Right ventricle myocardium inferior (tissue), 1 donor: ENCODE measurements at regions not wholly inside any gene's neighbourhood (a gene's known extent, or its start where the extent isn't known, plus 50 kb on each side); places are given as distances from the start of the nearest gene placed in this dataset.

Source experiments
- ATAC-seq: fragments of 200-7000 bp; cut with Tn5 transposase; one replicate; pipeline ENCODE4 v1.9.1; 2020; ENCODE audit warnings: mild to moderate bottlenecking, moderate library complexity
- DNase-seq: peaks from one replicate; pipeline ENCODE4 v3.0.0; 2021; ENCODE audit errors: missing footprints
- intact Hi-C: fragments of 100-400 bp; cut with DNase I; formaldehyde crosslinking; loops from one replicate; pipeline ENCODE4 v1.11.0; 2022
- donor health status: DM: no; HTN: yes; CAD: no; lungs with severe emphysema.

DNA sequence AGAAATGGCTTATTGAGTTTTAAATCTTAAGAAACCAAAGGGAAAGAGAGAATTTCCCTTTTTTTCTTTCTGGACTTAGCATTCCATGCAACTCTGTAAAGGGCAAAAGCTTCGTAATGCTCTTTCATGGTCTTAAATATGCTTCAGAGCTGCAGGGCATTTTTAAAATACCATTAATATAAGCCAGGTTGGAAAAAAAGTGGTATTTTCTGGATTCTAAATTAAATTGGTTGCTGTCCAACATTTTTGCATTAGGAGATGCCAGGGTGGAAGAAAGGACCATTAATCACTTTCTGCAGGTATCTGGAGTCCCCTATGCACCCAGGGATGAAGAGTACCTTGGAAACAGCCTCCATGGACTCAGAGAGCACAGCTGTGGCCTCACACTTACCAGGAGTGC lies 215.1 kb upstream of the DAPK1 start:
- DNase-seq = no peak

GRCh38 chr9:87283585-87283984 lies 214.1 kb upstream of the DAPK1 start:
- intact Hi-C loops = no loop called here
- DNase-seq = no peak
- ATAC-seq = no peak

More for the DNA sequence above, 215.1 kb upstream of the DAPK1 start:
- ATAC-seq = no peak
- intact Hi-C loops = no loop called here

GRCh38 chr9:87285183-87285850 lies 212.3 kb upstream of the DAPK1 start:
- DNase-seq (no peak), ATAC-seq (peak; percentile 44)
- intact Hi-C loops = no loop called here

DNA sequence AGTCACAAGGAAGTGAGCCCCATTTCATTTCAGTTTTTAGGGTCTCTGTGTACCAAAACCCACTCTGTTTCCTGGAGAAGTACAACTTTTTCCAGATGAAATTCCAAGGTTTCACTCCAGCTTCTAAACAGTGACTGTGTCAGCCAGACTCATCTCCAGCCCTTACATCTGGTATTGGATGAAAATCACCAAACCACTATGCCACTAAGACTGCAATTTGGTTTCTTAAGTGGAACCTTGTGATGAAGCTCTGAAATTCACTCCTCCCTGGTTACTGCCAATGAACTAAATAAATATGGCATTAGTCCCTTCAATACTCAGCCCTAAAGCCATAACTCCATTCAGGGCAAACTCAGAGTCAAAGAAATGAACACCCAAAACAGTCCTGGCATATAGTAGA lies 211.2 kb upstream of the DAPK1 start:
- no peak for ATAC-seq
- intact Hi-C loops = no loop called here
- no peak for DNase-seq

GRCh38 chr9:87290241-87291052 lies 207.2 kb upstream of the DAPK1 start:
- no peak for ATAC-seq
- intact Hi-C loops = no loop called here
- DNase-seq = no peak

DNA sequence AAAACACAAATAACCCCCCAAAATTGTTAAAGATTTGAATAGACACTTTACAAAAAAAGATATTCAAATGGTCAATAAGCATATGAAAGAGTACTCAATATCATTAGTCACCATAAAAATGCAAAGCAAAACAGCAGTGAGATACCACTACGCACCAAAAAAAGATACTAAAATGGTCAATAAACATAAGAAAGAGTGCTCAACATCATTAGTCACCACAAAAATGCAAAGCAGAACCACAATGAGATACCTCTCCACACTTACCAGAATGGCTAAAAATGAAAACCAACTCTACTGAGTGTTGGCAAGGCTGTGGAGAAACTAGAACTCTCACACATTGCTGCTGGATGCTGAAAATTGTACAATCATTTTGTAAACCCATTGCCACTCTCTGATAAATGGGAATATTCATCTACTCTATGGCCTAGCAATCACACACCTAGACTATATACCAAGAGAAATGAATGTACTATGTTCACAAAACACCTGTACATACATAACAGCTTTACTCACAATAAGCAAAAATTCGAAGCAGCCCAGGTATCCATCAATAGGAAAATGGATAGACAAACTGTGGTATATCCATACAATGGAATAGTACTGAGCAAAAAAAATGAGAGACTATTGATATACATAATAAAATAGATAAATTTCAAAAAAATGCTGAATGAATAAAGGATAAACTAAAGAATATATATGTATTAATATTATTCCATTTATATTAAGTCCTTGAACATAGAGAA lies 205.0 kb upstream of the DAPK1 start:
- ATAC-seq = no peak
- intact Hi-C loops = no loop called here
- no peak for DNase-seq

DNA sequence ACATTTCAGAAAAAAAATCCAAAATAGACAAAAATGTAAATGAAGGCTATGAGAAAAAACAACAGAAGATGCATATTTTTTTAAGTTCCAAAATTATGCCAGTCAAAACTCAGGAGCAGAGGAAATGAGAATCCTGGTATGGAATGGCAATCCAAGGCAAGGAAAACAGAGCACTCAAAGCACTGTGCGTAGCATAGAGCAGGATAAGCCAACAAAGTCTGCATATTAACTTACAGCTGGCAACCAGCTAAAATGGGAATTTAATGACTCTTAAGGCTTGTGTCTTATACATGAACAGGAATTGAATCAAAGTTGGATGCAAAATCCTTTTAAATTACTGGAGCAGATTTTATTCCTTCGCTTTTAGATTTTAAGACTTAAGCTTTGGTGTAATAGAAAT lies 203.5 kb upstream of the DAPK1 start:
- intact Hi-C loops = no loop called here
- DNase-seq = no peak
- ATAC-seq = no peak

DNA sequence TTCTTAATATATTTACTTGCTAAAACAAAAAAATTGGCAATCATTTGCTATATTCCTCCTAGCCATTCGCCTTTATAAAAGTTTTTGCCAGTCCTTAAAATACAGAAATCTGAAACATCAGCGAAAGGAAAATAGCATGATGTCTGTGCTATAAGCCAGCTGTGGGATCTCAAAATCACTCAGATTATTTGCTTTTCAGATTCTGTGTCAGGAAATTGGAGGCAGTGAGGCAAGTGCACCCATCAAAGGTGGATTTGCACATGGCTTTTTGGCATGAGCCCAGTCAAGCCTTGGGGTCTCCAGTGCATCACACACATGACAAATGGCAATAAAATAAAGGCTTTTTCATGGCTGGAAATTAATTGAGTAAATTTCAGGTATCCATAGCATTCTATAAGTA lies 196.8 kb upstream of the DAPK1 start:
- ATAC-seq (no peak), DNase-seq (no peak)
- intact Hi-C loops = no loop called here

DNA sequence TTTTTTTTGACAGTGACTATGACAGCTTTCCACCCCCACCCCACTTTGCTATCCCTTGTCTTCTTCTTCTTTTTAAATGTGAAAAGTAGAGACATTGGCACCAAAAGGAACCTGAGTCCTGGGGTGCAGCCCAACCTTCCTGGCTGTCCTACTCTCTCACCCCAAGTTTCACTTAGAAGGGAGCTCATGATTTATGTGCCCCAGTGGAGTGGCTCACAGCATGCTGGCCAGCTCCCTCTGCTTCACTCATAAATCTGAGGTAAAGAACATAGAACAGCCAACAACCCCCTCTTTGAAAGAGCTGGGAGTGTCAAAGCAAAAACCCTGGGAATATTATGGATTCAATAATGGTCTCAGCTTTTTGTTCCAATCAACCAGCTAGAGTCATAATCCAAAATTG lies 196.3 kb upstream of the DAPK1 start:
- DNase-seq = no peak
- ATAC-seq = no peak
- intact Hi-C loops = no loop called here

DNA sequence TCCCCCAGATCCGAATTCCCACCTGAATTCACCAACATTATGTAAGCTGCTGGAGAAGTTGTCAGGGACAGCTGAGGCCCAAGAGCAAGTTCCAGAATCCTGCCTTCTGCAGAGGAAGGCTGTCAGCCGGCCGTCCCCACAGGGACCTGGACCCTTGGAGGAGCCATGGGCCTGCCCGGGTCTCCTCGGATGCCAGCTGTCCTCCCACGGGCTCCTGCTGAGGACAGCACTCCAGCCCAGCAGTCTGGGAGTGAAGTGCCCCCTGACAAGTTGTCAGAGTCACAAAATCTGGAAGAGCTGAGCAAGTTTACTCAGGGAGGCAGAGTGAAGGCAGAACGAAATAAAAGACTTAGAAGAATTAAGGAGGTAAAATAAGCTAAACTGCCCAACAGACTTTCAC lies 192.5 kb upstream of the DAPK1 start:
- ATAC-seq (peak; percentile 54), DNase-seq (no peak)
- intact Hi-C loops = no loop called here

DNA sequence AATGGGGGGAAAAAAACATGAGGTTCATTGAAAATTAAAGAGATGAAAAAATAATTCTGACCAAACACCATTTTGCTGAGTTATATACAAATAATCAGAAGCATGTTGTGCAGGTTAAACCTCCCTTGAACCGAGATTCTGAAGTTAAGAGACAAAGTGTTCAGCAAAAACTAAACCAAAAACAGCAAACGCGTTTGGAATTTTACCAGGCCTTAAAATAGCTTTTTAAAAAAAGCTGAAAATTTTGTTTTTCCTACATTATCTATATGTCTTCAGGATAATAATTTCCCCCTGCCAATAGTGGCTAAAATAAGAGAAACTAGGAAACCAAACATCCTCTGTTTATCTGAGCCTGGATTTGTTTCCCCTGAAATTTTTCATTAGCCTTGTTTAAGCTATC lies 191.7 kb upstream of the DAPK1 start:
- ATAC-seq (no peak), DNase-seq (no peak)
- intact Hi-C loops = no loop called here

- intact Hi-C loops = no loop called here
- DNase-seq (no peak), ATAC-seq (no peak)
Observed at GRCh38 chr9:87307848-87308247, 189.8 kb upstream of the DAPK1 start.

GRCh38 chr9:87309236-87309635 lies 188.4 kb upstream of the DAPK1 start:
- intact Hi-C loops = no loop called here
- no peak for ATAC-seq
- no peak for DNase-seq

- DNase-seq (no peak), ATAC-seq (no peak)
- intact Hi-C loops = no loop called here
Observed at GRCh38 chr9:87310827-87311523, 186.7 kb upstream of the DAPK1 start.

GRCh38 chr9:87319656-87320055 lies 178.0 kb upstream of the DAPK1 start:
- DNase-seq = no peak
- ATAC-seq = no peak
- intact Hi-C loops = loop anchor here (5.0 kb wide), 3 partner anchors 372 to 902 kb away; partner anchors contain the start of gene GAS1

- no peak for ATAC-seq
- DNase-seq = no peak
- intact Hi-C loops = loop anchor here (5.0 kb wide), 3 partner anchors 373 to 903 kb away; partner anchors contain the start of gene GAS1
Observed at GRCh38 chr9:87320146-87320884, 177.4 kb upstream of the DAPK1 start.

DNA sequence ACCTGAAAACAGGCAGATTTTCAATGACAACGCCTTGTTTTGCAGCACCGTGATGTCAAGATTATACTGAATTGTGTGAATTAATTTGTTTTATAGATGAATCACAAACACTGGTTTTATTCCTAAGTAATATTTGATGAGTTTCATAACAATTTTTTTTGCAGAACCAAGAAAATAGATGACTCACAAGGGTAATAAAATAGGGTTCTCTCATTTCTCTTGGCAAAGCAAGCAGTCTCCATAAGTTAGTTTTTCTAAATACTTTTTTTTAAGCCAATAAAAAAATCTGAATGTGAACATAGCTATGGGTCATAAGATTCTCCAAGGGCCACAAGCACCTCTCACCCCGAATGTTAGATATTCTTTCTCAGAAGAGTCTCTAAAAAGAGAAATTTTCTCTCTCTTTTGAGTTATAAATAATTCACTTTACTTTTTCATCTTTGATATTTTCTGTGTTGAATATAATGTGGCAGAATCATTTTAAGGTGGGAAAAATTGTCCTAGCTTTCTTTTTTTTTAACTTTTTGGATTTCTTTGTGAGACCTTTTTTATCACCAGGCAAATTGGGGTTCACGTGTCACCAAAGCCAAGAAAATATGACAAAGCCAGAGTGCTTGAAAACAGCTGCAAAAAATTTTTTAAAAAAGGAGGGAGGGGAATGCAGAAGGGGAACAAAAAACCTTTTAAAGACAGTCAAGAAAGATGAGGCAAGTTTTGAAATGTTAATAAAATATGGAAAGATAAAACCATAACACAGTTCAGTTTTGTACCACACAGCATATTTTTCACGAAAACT lies 174.6 kb upstream of the DAPK1 start:
- intact Hi-C loops = loop anchor here (5.0 kb wide), 3 partner anchors 376 to 906 kb away; partner anchors contain the start of gene GAS1
- ATAC-seq = no peak

GRCh38 chr9:87323928-87324327 lies 173.7 kb upstream of the DAPK1 start:
- intact Hi-C loops = loop anchor here (2.0 to 5.0 kb wide), 4 partner anchors 377 to 907 kb away; partner anchors contain the start of gene GAS1
- DNase-seq = no peak
- ATAC-seq = peak; percentile 61

More for the DNA sequence above, 174.6 kb upstream of the DAPK1 start:
- DNase-seq = no peak
